ENCODE measurements at regions not wholly inside any gene's neighbourhood (a gene's known extent, or its start where the extent isn't known, plus 50 kb on each side); places are given as distances from the start of the nearest gene placed in this dataset.

- no peak overlapping the region for H3K27ac ChIP-seq
- TF ChIP-seq EP300 (IDR thresholded peaks at IDR 0.05) (no peak), POLR2A (IDR thresholded peaks at IDR 0.05) (no peak), CTCF (IDR thresholded peaks at IDR 0.05) (no peak)
- intact Hi-C loops (cut with DNase I): no loop called here
- no peaks in the 10 kb centered on the region for H3K4me1 ChIP-seq (ENCODE audit: insufficient read depth)
- no peak for DNase-seq
- no peaks in the 10 kb centered on the region for H3K27me3 ChIP-seq
- WGBS, 3 donors: 85 to 93% (median 90%) methylated on average over 1 of the region's 1 CpG
- H3K36me3 ChIP-seq: no peaks in the 10 kb centered on the region
- H3K9me3 ChIP-seq: no peaks in the 10 kb centered on the region
- no peak overlapping the region for H3K4me3 ChIP-seq
Observed at GRCh38 chr10:9684186-9684585, 1333.5 kb upstream of the CELF2 start.

DNA sequence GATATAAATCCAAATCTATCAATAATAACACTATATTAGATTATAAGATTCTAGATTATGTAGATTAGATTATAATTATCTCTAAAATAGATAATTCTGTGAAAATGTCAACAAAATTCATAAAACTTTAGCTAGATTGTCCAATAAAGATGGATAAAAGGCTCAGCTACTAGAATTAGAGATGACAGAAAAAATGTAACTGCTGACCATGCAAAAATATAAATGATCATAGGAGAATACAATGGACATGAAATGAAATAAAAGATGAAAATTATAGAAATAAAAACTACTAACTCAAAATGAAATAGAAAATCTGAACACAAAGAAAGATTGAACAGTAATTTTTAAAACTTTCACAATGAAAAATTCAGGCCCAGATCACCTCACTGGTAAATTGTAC lies 1332.1 kb upstream of the CELF2 start:
- H3K27me3 ChIP-seq: no peaks in the 10 kb centered on the region
- H3K4me1 ChIP-seq (ENCODE audit: insufficient read depth): no peaks in the 10 kb centered on the region
- H3K27ac ChIP-seq: no peak overlapping the region
- no peak for DNase-seq
- intact Hi-C loops (cut with DNase I): no loop called here
- H3K9me3 ChIP-seq: no peaks in the 10 kb centered on the region
- no peak for TF ChIP-seq POLR2A (IDR thresholded peaks at IDR 0.05)
- no peak for TF ChIP-seq EP300 (IDR thresholded peaks at IDR 0.05)
- TF ChIP-seq CTCF (IDR thresholded peaks at IDR 0.05): no peak
- H3K36me3 ChIP-seq: no peaks in the 10 kb centered on the region
- H3K4me3 ChIP-seq: no peak overlapping the region

GRCh38 chr10:9688711-9689110 lies 1329.0 kb upstream of the CELF2 start:
- Histone ChIP-seq H3K4me1 (ENCODE audit: insufficient read depth) (no peaks in the 10 kb centered on the region), H3K27me3 (no peaks in the 10 kb centered on the region), H3K27ac (no peak overlapping the region), H3K36me3 (no peaks in the 10 kb centered on the region), H3K4me3 (no peak overlapping the region), H3K9me3 (no peaks in the 10 kb centered on the region)
- TF ChIP-seq EP300 (IDR thresholded peaks at IDR 0.05) (no peak), POLR2A (IDR thresholded peaks at IDR 0.05) (no peak), CTCF (IDR thresholded peaks at IDR 0.05) (no peak)
- no peak for DNase-seq
- intact Hi-C loops (cut with DNase I): no loop called here

DNA sequence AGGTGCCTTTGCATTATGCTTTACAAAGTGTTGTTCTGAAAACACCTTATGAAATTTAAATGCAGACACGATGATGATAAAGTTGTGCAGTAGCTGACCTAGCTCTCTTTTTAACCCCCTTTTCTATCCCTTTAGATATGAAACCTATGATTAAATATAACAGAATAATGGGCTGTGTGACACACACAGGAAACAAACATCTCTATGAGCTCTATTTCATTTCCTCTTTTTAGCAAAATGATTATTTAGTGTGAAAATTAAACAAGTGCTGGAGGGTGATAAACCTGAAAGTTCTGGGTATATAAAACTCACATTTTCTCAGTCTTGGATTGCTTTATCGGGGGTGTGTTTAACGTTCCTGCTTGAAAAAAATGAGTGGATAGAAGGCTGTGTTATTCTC lies 1310.5 kb upstream of the CELF2 start:
- no peak for TF ChIP-seq POLR2A (IDR thresholded peaks at IDR 0.05)
- no peak for TF ChIP-seq CTCF (IDR thresholded peaks at IDR 0.05)
- TF ChIP-seq EP300 (IDR thresholded peaks at IDR 0.05): no peak
- no peaks in the 10 kb centered on the region for H3K36me3 ChIP-seq
- H3K4me1 ChIP-seq (ENCODE audit: insufficient read depth): no peaks in the 10 kb centered on the region
- no peak overlapping the region for H3K4me3 ChIP-seq
- DNase-seq: no peak
- H3K9me3 ChIP-seq: no peaks in the 10 kb centered on the region
- WGBS, 3 donors: 83 to 90% (median 88%) methylated on average over 3 of the region's 3 CpGs
- intact Hi-C loops (cut with DNase I): no loop called here
- no peaks in the 10 kb centered on the region for H3K27me3 ChIP-seq
- H3K27ac ChIP-seq: no peak overlapping the region

DNA sequence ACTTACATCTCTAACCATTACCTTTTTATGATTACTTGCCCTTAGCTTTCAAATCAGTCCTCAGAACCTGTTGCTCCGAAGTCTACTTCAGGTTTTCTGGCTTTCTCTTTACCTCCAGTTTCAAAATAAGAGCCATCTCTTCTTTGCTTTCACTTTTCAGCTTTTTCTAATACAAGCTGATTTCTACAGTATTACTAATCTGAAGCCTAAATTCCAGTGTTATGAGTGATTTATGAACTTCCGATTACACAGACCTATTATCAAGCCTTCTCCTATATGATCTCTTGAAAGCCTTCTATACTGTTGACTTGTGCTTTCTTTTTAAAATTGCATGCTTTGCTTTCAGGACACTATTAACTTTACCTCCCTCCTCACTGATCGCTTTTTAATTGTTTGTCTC lies 1307.8 kb upstream of the CELF2 start:
- H3K36me3 ChIP-seq: no peaks in the 10 kb centered on the region
- H3K9me3 ChIP-seq: no peaks in the 10 kb centered on the region
- DNase-seq: no peak
- no peak overlapping the region for H3K4me3 ChIP-seq
- H3K27me3 ChIP-seq: no peaks in the 10 kb centered on the region
- H3K27ac ChIP-seq: no peak overlapping the region
- intact Hi-C loops (cut with DNase I): no loop called here
- H3K4me1 ChIP-seq (ENCODE audit: insufficient read depth): no peaks in the 10 kb centered on the region
- WGBS, 3 donors: 32 to 40% (median 38%) methylated on average over 3 of the region's 3 CpGs
- TF ChIP-seq EP300 (IDR thresholded peaks at IDR 0.05) (no peak), CTCF (IDR thresholded peaks at IDR 0.05) (no peak), POLR2A (IDR thresholded peaks at IDR 0.05) (no peak)
